ENCODE measurements at regions not wholly inside any gene's neighbourhood (a gene's known extent, or its start where the extent isn't known, plus 50 kb on each side); places are given as distances from the start of the nearest gene placed in this dataset.

- Histone ChIP-seq H3K9me2 (replicated peaks; ENCODE audit: insufficient read depth) (no peaks in the 10 kb centered on the region), H3K79me2 (no peaks in the 10 kb centered on the region), H3K9me3 (ENCODE audit: low read depth) (no peaks in the 10 kb centered on the region), H3K4me3 (no peak overlapping the region), H2AFZ (no peak overlapping the region), H3K36me3 (replicated peaks; ENCODE audit: insufficient read depth, low read depth) (no peaks in the 10 kb centered on the region), H3K4me1 (ENCODE audit: insufficient read depth) (no peaks in the 10 kb centered on the region), H4K20me1 (ENCODE audit: insufficient read depth, poor library complexity, severe bottlenecking) (no peaks in the 10 kb centered on the region), H3K4me2 (no peak overlapping the region), H3K27ac (no peak overlapping the region), H3K27me3 (no peaks in the 10 kb centered on the region)
- no peak for DNase-seq (ENCODE audit: low spot score)
- no peak for TF ChIP-seq EZH2phosphoT487 (IDR thresholded peaks at IDR 0.05; ENCODE audit: low read depth, severe bottlenecking, unreplicated experiment)
- TF ChIP-seq CTCF (IDR thresholded peaks at IDR 0.05; ENCODE audit: poor library complexity) = no peak
- no peak for TF ChIP-seq EZH2 (IDR thresholded peaks at IDR 0.05; ENCODE audit: borderline replicate concordance)
- 87% methylated on average over 6 of the region's 6 CpGs for WGBS (ENCODE audit: low lambda C conversion rate, missing lambda C conversion rate)
These were observed 776.3 kb downstream of the EFNB2 start for GRCh38 chr13:105758918-105759860.

GRCh38 chr13:105740739-105741138 lies 794.7 kb downstream of the EFNB2 start:
- H4K20me1 ChIP-seq (ENCODE audit: insufficient read depth, poor library complexity, severe bottlenecking) = no peaks in the 10 kb centered on the region
- H3K4me3 ChIP-seq = no peak overlapping the region

GRCh38 chr13:105737688-105738087 lies 797.8 kb downstream of the EFNB2 start:
- no peak for DNase-seq (ENCODE audit: low spot score)
- no peak overlapping the region for H3K27ac ChIP-seq
- H3K9me3 ChIP-seq (ENCODE audit: low read depth) = no peaks in the 10 kb centered on the region
- H3K36me3 ChIP-seq (replicated peaks; ENCODE audit: insufficient read depth, low read depth) = no peaks in the 10 kb centered on the region
- TF ChIP-seq EZH2phosphoT487 (IDR thresholded peaks at IDR 0.05; ENCODE audit: low read depth, severe bottlenecking, unreplicated experiment) (no peak), CTCF (IDR thresholded peaks at IDR 0.05; ENCODE audit: poor library complexity) (no peak), EZH2 (IDR thresholded peaks at IDR 0.05; ENCODE audit: borderline replicate concordance) (no peak)
- no peak overlapping the region for H3K4me2 ChIP-seq
- no peaks in the 10 kb centered on the region for H3K27me3 ChIP-seq
- H4K20me1 ChIP-seq (ENCODE audit: insufficient read depth, poor library complexity, severe bottlenecking) = no peaks in the 10 kb centered on the region
- H3K4me3 ChIP-seq = no peak overlapping the region
- no peaks in the 10 kb centered on the region for H3K4me1 ChIP-seq (ENCODE audit: insufficient read depth)
- no peaks in the 10 kb centered on the region for H3K9me2 ChIP-seq (replicated peaks; ENCODE audit: insufficient read depth)
- H2AFZ ChIP-seq = no peak overlapping the region
- H3K79me2 ChIP-seq = no peaks in the 10 kb centered on the region
- 97% methylated on average over 1 of the region's 1 CpG for WGBS (ENCODE audit: low lambda C conversion rate, missing lambda C conversion rate)

More at GRCh38 chr13:105740739-105741138, 794.7 kb downstream of the EFNB2 start:
- no peak overlapping the region for H3K4me2 ChIP-seq
- no peaks in the 10 kb centered on the region for H3K27me3 ChIP-seq
- H3K27ac ChIP-seq = no peak overlapping the region
- no peak overlapping the region for H2AFZ ChIP-seq
- H3K79me2 ChIP-seq = no peaks in the 10 kb centered on the region
- WGBS (ENCODE audit: low lambda C conversion rate, missing lambda C conversion rate) = 59% methylated on average over 6 of the region's 6 CpGs
- no peak for DNase-seq (ENCODE audit: low spot score)
- H3K4me1 ChIP-seq (ENCODE audit: insufficient read depth) = no peaks in the 10 kb centered on the region
- TF ChIP-seq EZH2phosphoT487 (IDR thresholded peaks at IDR 0.05; ENCODE audit: low read depth, severe bottlenecking, unreplicated experiment) (no peak), CTCF (IDR thresholded peaks at IDR 0.05; ENCODE audit: poor library complexity) (no peak), EZH2 (IDR thresholded peaks at IDR 0.05; ENCODE audit: borderline replicate concordance) (no peak)
- no peaks in the 10 kb centered on the region for H3K36me3 ChIP-seq (replicated peaks; ENCODE audit: insufficient read depth, low read depth)
- no peaks in the 10 kb centered on the region for H3K9me2 ChIP-seq (replicated peaks; ENCODE audit: insufficient read depth)
- no peaks in the 10 kb centered on the region for H3K9me3 ChIP-seq (ENCODE audit: low read depth)

Data from hepatocyte (in vitro differentiated cells).